Suppressor macrophage treated with lipopolysaccharide for 1 hour (primary cell): ENCODE measurements at regions not wholly inside any gene's neighbourhood (a gene's known extent, or its start where the extent isn't known, plus 50 kb on each side); places are given as distances from the start of the nearest gene placed in this dataset.

Source experiments
- DNase-seq, 3 donors: peaks; one replicate each; pipeline ENCODE4 v3.0.0-alpha.2; 2020 to 2022

GRCh38 chr2:8027387-8027786 lies 654.5 kb upstream of the ID2 start:
- DNase-seq = no peak

- no peak for DNase-seq
These were observed 653.8 kb upstream of the ID2 start for GRCh38 chr2:8028036-8028435.

- DNase-seq = no peak
These were observed 653.4 kb upstream of the ID2 start for GRCh38 chr2:8028436-8028835.

GRCh38 chr2:8028981-8029380 lies 652.9 kb upstream of the ID2 start:
- no peak for DNase-seq

- DNase-seq = no peak
These were observed 651.1 kb upstream of the ID2 start for GRCh38 chr2:8030573-8031303.

- DNase-seq = no peak
These were observed 650.5 kb upstream of the ID2 start for GRCh38 chr2:8031370-8031769.

- no peak for DNase-seq
These were observed 648.2 kb upstream of the ID2 start for GRCh38 chr2:8033546-8034096.

GRCh38 chr2:8036366-8036765 lies 645.5 kb upstream of the ID2 start:
- DNase-seq = no peak

- DNase-seq = no peak
These were observed 642.1 kb upstream of the ID2 start for GRCh38 chr2:8039732-8040131.

GRCh38 chr2:8043295-8043694 lies 638.6 kb upstream of the ID2 start:
- DNase-seq = no peak

GRCh38 chr2:8044046-8044594 lies 637.7 kb upstream of the ID2 start:
- no peak for DNase-seq

- no peak for DNase-seq
These were observed 636.7 kb upstream of the ID2 start for GRCh38 chr2:8045081-8045614.

GRCh38 chr2:8046849-8047248 lies 635.0 kb upstream of the ID2 start:
- no peak for DNase-seq

- DNase-seq = no peak
These were observed 632.7 kb upstream of the ID2 start for GRCh38 chr2:8049176-8049575.

GRCh38 chr2:8049851-8050571 lies 631.8 kb upstream of the ID2 start:
- DNase-seq = no peak

- DNase-seq = peak; percentile 24 to 50 (median 36)
These were observed 628.6 kb upstream of the ID2 start for GRCh38 chr2:8053216-8053615.

- no peak for DNase-seq
These were observed 627.8 kb upstream of the ID2 start for GRCh38 chr2:8054070-8054469.

GRCh38 chr2:8058652-8059051 lies 623.2 kb upstream of the ID2 start:
- DNase-seq = peak; percentile 68 to 83 (median 82)

- DNase-seq = no peak
These were observed 622.6 kb upstream of the ID2 start for GRCh38 chr2:8059255-8059654.

GRCh38 chr2:8059794-8060193 lies 622.1 kb upstream of the ID2 start:
- no peak for DNase-seq

- no peak for DNase-seq
These were observed 620.6 kb upstream of the ID2 start for GRCh38 chr2:8061219-8061618.

GRCh38 chr2:8064603-8065002 lies 617.3 kb upstream of the ID2 start:
- peak; percentile 36 to 63 (median 60) for DNase-seq

GRCh38 chr2:8065191-8065590 lies 616.7 kb upstream of the ID2 start:
- DNase-seq = no peak
